A673 (cell line): ENCODE measurements at regions not wholly inside any gene's neighbourhood (a gene's known extent, or its start where the extent isn't known, plus 50 kb on each side); places are given as distances from the start of the nearest gene placed in this dataset.

ENCODE experiments used
- CTCF ChIP-seq: fragments of 300-800, 200-600 bp; sonication (generic); conservative IDR thresholded peaks from 2 replicates; pipeline ENCODE4 v1.5.1; 2017; ENCODE audit warnings: low read depth, mild to moderate bottlenecking, antibody characterized with exemption, low read length, moderate library complexity, mixed read lengths
- EZH2 ChIP-seq: fragments of 200-600 bp; sonication (generic); IDR thresholded peaks from 2 replicates; pipeline ENCODE4 v1.6.1; 2017; ENCODE audit warnings: borderline replicate concordance, low read depth, mild to moderate bottlenecking, mixed read lengths, antibody characterized with exemption, low read length; ENCODE audit not compliant: poor library complexity, severe bottlenecking

DNA sequence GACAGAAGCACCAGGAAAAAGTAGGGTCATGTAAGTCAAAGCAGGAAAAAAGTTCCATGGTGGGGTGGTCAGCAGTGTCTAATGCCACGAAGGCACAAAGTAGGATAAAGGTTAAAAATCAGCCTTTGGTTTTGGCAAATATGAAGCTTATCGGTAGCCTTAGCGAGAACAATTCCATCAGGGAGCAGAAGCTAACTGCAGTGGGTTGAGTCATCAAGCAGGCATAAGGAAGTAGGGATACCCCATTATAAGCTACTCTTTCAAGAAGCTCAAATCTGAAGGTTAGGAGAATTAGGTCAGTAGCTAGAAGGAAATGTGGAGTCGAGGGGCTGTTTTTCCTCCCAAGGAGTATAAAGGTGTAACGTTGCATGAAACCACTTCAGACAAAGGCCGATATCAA, 57.5 kb upstream of the USPL1 start:
- TF ChIP-seq CTCF (no peak), EZH2 (no peak)
